Panc1 (cell line): ENCODE measurements at regions not wholly inside any gene's neighbourhood (a gene's known extent, or its start where the extent isn't known, plus 50 kb on each side); places are given as distances from the start of the nearest gene placed in this dataset.
"Not testable (repeated sequence)": the region's sequence is repeated elsewhere in the genome, so short reads cannot be mapped to it uniquely, and the experiment has no call there.

Experiments
- ATAC-seq: fragments of 200-7000 bp; cut with Tn5 transposase; 2 replicates; pipeline ENCODE4 v1.9.1; 2020; ENCODE audit warnings: mild to moderate bottlenecking, moderate library complexity
- BruUV-seq: library from RNA; stranded (reverse); fragments of 400-500 nt; replicated peaks from 2 replicates; lab custom pipeline; 2021; lab: Mats Ljungman, UMichigan
- CTCF ChIA-PET: fragments of 300-600 bp; sonication (Branson Sonifier 250); formaldehyde crosslinking; loops from one replicate; lab custom pipeline; 2022; ENCODE audit warnings: antibody characterized with exemption; lab: Charles Lee
- POLR2A ChIA-PET: fragments of 300-600 bp; sonication (Branson Sonifier 250); formaldehyde crosslinking; loops from one replicate; lab custom pipeline; 2022; ENCODE audit warnings: antibody characterized with exemption; lab: Charles Lee
- DNase-seq: peaks from one replicate; pipeline ENCODE4 v3.0.0-alpha.2; 2010; ENCODE audit warnings: low read depth, low spot score
- H3K27ac ChIP-seq: 2 replicates; pipeline ENCODE4 v1.5.1; 2011; ENCODE audit warnings: mild to moderate bottlenecking, low read length, inconsistent platforms
- H3K27me3 ChIP-seq: fragments of 200-500 bp; sonication (Bioruptor generic); 2 replicates; pipeline ENCODE4 v1.6.0; 2014; ENCODE audit warnings: low read length, inconsistent platforms; ENCODE audit not compliant: control insufficient read depth, insufficient read depth
- H3K36me3 ChIP-seq: fragments of 200-500 bp; sonication (Bioruptor generic); 2 replicates; pipeline ENCODE4 v1.5.1; 2014; ENCODE audit warnings: inconsistent platforms, mild to moderate bottlenecking, low read length, moderate library complexity; ENCODE audit not compliant: control insufficient read depth, insufficient read depth
- H3K4me1 ChIP-seq: 2 replicates; pipeline ENCODE4 v1.5.1; 2011; ENCODE audit warnings: inconsistent platforms, mild to moderate bottlenecking, low read length, moderate library complexity; ENCODE audit not compliant: control insufficient read depth, insufficient read depth
- H3K4me3 ChIP-seq, 2 experiments: 2 replicates each; pipeline ENCODE4 v1.5.1; 2011 to 2012; ENCODE audit warnings: low read depth in 2 of 2, low read length in 2 of 2, mild to moderate bottlenecking in 2 of 2, inconsistent platforms in 1 of 2, moderate library complexity in 1 of 2
- H3K9me3 ChIP-seq: fragments of 200-500 bp; sonication (Bioruptor generic); 2 replicates; pipeline ENCODE4 v1.5.1; 2014; ENCODE audit warnings: low read depth, mild to moderate bottlenecking, inconsistent platforms, low read length, moderate library complexity; ENCODE audit not compliant: control insufficient read depth, insufficient read depth
- CTCF ChIP-seq: fragments of 450-650 bp; IDR thresholded peaks from 2 replicates; pipeline ENCODE4 v1.5.1; 2017; ENCODE audit warnings: mild to moderate bottlenecking
- POLR2AphosphoS5 ChIP-seq: IDR thresholded peaks from 2 replicates; pipeline ENCODE4 v1.6.1; 2012; ENCODE audit warnings: mild to moderate bottlenecking, low read depth, low read length, moderate library complexity
- REST ChIP-seq, 2 experiments: IDR thresholded peaks; 2 replicates each; pipeline ENCODE4 v1.6.1; 2011 to 2012; ENCODE audit warnings: low read depth in 2 of 2, control low read depth in 1 of 2, low read length in 1 of 2, mild to moderate bottlenecking in 1 of 2, moderate library complexity in 1 of 2; ENCODE audit not compliant: insufficient read depth in 1 of 2
- SIN3A ChIP-seq: IDR thresholded peaks from 2 replicates; pipeline ENCODE4 v1.6.1; 2012; ENCODE audit warnings: low read depth, mild to moderate bottlenecking, low read length, moderate library complexity, borderline replicate concordance; ENCODE audit not compliant: insufficient read depth
- TCF7L2 ChIP-seq: IDR thresholded peaks from 2 replicates; pipeline ENCODE4 v1.6.1; 2011; ENCODE audit warnings: mild to moderate bottlenecking, low read depth, low read length, inconsistent platforms
- in situ Hi-C: cut with HindIII; loops from 2 replicates; pipeline ENCODE4 v1.10.0; 2016; ENCODE audit warnings: low sequenced_read_pairs, low pct_unique_long_range_greater_than_20kb
- intact Hi-C: fragments of 100-400 bp; cut with micrococcal nuclease; formaldehyde crosslinking; loops from one replicate; pipeline ENCODE4 v1.10.0; 2022; ENCODE audit not compliant: unreplicated experiment

GRCh38 chr1:29589716-29590115 is 353.4 kb downstream of the PTPRU start:
- ATAC-seq, H3K36me3 ChIP-seq, in situ Hi-C loops, DNase-seq, H3K9me3 ChIP-seq, BruUV-seq, intact Hi-C loops, H3K4me1 ChIP-seq, POLR2A ChIA-PET, H3K4me3 ChIP-seq, CTCF ChIA-PET, H3K27ac ChIP-seq, H3K27me3 ChIP-seq: not testable (repeated sequence)

- Histone ChIP-seq H3K4me1 (no peaks in the 10 kb centered on the region; the same call in 1 of the 2 replicates), H3K27me3 (no peaks in the 10 kb centered on the region), H3K4me3 (no peak overlapping the region), H3K36me3 (no peaks in the 10 kb centered on the region), H3K9me3 (no peaks in the 10 kb centered on the region), H3K27ac (no peak overlapping the region)
- in situ Hi-C loops = no loop called here
- BruUV-seq = no TSS peak
- CTCF ChIA-PET = no interaction called here
- no peak for ATAC-seq
- POLR2A ChIA-PET = no interaction called here
- intact Hi-C loops = no loop called here
- no peak for TF ChIP-seq CTCF
- no peak for TF ChIP-seq SIN3A
- no peak for TF ChIP-seq POLR2AphosphoS5
- TF ChIP-seq REST (IDR thresholded peaks at IDR 0.05; ENCODE audit: insufficient read depth in 1 of 2, low read depth in 2 of 2, low read length in 1 of 2) = no peak
- no peak for TF ChIP-seq TCF7L2
- no peak for DNase-seq
Observed at GRCh38 chr1:29586991-29587745, 350.8 kb downstream of the PTPRU start.

GRCh38 chr1:29586215-29586614 is 349.9 kb downstream of the PTPRU start:
- H3K36me3 ChIP-seq = no peaks in the 10 kb centered on the region
- intact Hi-C loops (no loop called here), in situ Hi-C loops (no loop called here)
- TF ChIP-seq POLR2AphosphoS5 = no peak
- no peak for TF ChIP-seq CTCF
- no peak for TF ChIP-seq REST (IDR thresholded peaks at IDR 0.05; ENCODE audit: insufficient read depth in 1 of 2, low read depth in 2 of 2, low read length in 1 of 2)
- TF ChIP-seq TCF7L2 = no peak
- no peak for TF ChIP-seq SIN3A
- no peaks in the 10 kb centered on the region for H3K27me3 ChIP-seq
- H3K27ac ChIP-seq = no peak overlapping the region
- CTCF ChIA-PET = no interaction called here
- POLR2A ChIA-PET = no interaction called here
- DNase-seq (no peak), ATAC-seq (no peak)
- no peak overlapping the region for H3K4me3 ChIP-seq
- BruUV-seq = no TSS peak
- no peaks in the 10 kb centered on the region; the same call in 1 of the 2 replicates for H3K4me1 ChIP-seq
- H3K9me3 ChIP-seq = no peaks in the 10 kb centered on the region
